Retinal pigment epithelial cell (primary cell): ENCODE measurements at regions not wholly inside any gene's neighbourhood (a gene's known extent, or its start where the extent isn't known, plus 50 kb on each side); places are given as distances from the start of the nearest gene placed in this dataset.

Experiments used
- DNase-seq: peaks from one replicate; pipeline ENCODE4 v3.0.0-alpha.2; 2010; ENCODE audit warnings: low read depth
- H3K4me3 ChIP-seq: 2 replicates; pipeline ENCODE4 v1.5.1; 2011; ENCODE audit warnings: mild to moderate bottlenecking, low read length, control low read depth, moderate library complexity
- TF ChIP-seq, protein P1 (sequence below): conservative IDR thresholded peaks from 2 replicates; pipeline ENCODE4 v1.5.1; 2011; ENCODE audit warnings: low read depth, low read length, control low read depth, inconsistent platforms

DNA sequence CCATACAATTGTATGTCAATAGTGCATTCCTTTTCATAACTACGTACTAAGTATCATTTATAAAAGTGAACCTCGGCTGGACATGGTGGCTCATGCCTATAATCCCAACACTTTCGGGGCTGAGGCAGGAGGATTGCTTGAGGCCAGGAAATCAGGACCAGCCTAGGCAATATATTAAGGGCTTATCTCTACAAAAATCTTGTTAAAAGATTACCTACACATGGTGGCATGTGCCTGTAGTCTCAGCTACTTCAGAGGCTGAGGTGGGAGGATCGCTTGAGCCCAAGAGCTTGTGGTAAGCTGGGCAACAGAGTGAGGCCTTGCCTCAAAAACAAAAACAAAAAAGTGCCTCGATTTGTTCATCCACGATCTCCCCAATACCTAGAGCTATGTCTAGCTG is 449.7 kb upstream of the SULF2 start:
- TF ChIP-seq, protein P1, sequence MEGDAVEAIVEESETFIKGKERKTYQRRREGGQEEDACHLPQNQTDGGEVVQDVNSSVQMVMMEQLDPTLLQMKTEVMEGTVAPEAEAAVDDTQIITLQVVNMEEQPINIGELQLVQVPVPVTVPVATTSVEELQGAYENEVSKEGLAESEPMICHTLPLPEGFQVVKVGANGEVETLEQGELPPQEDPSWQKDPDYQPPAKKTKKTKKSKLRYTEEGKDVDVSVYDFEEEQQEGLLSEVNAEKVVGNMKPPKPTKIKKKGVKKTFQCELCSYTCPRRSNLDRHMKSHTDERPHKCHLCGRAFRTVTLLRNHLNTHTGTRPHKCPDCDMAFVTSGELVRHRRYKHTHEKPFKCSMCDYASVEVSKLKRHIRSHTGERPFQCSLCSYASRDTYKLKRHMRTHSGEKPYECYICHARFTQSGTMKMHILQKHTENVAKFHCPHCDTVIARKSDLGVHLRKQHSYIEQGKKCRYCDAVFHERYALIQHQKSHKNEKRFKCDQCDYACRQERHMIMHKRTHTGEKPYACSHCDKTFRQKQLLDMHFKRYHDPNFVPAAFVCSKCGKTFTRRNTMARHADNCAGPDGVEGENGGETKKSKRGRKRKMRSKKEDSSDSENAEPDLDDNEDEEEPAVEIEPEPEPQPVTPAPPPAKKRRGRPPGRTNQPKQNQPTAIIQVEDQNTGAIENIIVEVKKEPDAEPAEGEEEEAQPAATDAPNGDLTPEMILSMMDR, result no peak
- no peak overlapping the region for H3K4me3 ChIP-seq
- no peak for DNase-seq

DNA sequence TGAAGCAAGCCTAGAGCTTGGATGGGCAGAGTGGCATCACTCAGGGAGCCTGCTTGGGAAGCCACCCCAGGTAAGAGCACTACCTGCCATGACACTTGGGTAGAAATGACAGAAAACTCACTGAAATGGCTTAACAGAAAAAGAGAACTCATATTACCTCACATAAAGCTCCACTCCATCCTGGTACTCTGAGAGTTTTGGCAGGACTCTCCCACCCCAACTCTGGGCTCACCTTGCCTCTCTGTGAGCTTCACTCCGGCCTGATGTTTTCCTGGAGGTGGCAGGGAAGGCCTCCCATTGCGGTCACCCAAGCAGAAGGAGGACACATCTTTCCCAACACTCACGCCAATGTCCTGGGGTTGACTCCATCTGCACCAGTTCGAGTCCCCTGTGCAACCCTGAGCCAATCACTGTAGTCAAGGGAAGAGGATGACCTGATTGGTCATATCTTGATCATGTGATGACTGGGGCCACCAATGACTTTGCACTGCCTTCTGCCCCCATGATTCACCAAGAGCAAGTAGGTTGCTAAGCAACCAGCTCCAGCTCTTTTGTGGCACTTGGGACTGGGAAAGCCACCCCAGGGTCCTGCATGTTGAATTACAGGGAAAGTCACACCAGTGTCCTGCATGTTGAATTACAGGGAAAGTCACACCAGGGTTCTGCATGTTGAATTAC is 446.1 kb upstream of the SULF2 start:
- TF ChIP-seq, protein P1, result no peak
- no peak overlapping the region for H3K4me3 ChIP-seq
- no peak for DNase-seq

DNA sequence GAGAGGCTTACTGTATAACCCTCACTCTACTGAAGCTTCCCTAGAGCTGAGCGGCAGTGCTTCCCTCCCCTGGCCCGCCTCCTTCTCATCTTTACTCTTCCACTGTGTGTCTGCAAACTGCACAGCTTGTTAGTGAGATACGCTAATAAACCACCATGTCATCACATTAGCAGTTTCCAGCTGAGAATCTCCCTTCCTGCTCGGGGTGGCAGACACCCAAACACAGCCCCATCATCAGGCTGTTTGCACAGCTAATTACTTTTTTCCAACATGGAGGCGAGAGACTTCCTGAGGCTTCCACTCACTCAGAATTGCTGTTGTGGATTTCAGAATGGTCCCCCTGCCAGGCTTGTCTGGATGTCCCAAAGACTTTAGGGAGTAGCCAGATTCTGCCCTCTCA is 444.9 kb upstream of the SULF2 start:
- no peak for DNase-seq
- TF ChIP-seq, protein P1, result no peak

DNA sequence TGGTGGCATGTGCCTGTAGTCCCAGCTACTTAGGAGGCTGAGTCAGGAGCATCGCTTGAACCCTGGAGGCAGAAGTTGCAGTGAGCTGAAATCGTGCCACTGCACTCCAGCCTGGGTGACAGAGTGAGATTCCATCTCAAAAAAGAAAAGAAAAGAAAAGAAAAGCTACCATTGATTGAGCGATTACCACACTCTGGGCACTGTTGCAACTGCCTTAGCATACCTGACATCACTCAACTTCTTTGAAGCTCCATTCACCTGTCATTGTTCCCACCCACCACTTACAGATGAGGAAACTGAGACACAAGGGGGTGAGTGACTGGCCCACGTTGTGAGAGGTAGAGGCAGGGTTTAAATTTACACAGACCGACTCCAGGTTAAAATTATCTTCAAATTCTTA is 442.1 kb upstream of the SULF2 start:
- DNase-seq, result no peak
- no peak overlapping the region for H3K4me3 ChIP-seq
- TF ChIP-seq, protein P1, result no peak

More for the DNA sequence above, 444.9 kb upstream of the SULF2 start:
- no peak overlapping the region for H3K4me3 ChIP-seq

DNA sequence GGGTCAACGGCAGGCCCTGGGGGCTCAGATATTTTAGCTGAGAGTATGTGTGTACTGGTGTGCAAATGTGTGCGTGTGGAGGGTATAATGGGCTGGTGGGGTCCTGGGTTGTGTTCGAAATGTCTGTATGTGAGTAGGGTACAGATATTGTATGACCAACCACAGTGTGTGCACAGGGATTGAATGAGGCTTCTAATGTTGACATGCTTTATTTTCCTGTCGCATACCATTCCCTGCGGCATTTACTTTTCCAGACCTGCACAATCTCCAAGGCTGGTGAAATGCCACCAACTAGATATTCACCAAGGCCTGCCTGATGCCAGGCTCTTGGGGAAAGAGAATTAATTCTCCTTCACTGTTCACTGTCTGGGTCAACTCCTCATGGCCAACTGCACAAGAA is 441.4 kb upstream of the SULF2 start:
- DNase-seq, result no peak
- no peak overlapping the region for H3K4me3 ChIP-seq

DNA sequence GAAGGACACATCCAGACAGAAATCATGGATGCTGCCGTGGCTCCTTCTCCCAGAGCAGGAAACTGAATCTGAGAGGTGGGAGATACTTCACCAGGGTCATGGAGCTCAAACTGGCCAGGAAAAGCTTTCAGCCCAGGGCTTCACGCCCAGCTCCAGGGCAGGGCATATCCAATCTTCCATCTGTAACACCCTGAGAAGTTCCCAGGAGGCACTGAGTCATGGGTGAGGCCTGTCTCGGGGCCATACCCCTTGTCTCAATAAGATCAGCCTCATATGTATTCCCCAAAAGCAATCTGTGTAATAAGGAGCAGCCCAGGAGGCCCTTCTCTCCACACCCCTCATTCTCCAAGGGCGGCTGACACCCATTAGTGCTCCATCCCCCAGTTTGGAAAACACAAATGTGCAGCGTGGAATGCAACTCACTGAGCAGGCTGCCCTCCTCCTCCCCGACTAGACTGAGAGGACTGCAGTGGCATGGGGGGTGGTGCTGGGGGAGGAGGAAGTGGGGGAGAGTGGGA is 439.3 kb upstream of the SULF2 start:
- DNase-seq, result no peak
- TF ChIP-seq, protein P1, result no peak
- H3K4me3 ChIP-seq, result no peak overlapping the region

More for the DNA sequence above, 441.4 kb upstream of the SULF2 start:
- TF ChIP-seq, protein P1, result no peak

DNA sequence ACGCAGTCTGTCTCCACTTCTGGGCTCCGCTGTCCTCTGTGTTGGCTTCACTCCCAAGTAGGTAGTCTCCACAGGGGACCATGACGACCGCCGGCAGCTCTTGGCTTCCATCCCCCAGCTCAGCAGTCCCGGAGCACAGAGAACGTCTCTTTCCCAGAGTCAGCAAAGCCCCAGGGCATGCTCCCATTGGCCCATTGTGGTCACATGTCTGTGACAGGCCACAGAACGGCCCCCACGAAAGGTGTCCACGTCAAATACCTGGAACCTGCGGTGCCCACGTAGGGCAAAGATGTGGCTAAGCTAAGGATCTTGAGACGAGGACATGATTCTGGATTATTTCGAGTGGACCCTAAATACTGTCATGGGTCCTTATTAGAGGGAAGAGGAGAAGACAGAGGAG is 438.4 kb upstream of the SULF2 start:
- no peak for DNase-seq

More for the DNA sequence above, 438.4 kb upstream of the SULF2 start:
- TF ChIP-seq, protein P1, result no peak
- no peak overlapping the region for H3K4me3 ChIP-seq
